Left lung (tissue), 4 donors: ENCODE measurements at regions not wholly inside any gene's neighbourhood (a gene's known extent, or its start where the extent isn't known, plus 50 kb on each side); places are given as distances from the start of the nearest gene placed in this dataset.

Experiments
- ATAC-seq: fragments of 200-7000 bp; cut with Tn5 transposase; one replicate; pipeline ENCODE4 v1.9.1; 2020; ENCODE audit warnings: moderate library complexity
- DNase-seq, 4 donors: peaks; one replicate each; pipeline ENCODE4 v3.0.0-alpha.2; 2013 to 2020
- H3K27ac ChIP-seq, 2 donors: fragments of 200-600 bp; sonication (generic) in 1 of 2; one replicate each; pipeline versions ENCODE4 v1.5.0 to v1.8.0; 2020 to 2021
- H3K27me3 ChIP-seq, 2 donors: fragments of 200-600 bp; sonication (generic) in 1 of 2; one replicate each; pipeline versions ENCODE4 v1.5.0 to v1.8.0; 2020 to 2021
- H3K36me3 ChIP-seq, 2 donors: fragments of 200-600 bp; sonication (generic) in 1 of 2; one replicate each; pipeline versions ENCODE4 v1.5.0 to v1.8.0; 2020 to 2021
- H3K4me1 ChIP-seq, 2 donors: fragments of 200-600 bp; one replicate each; pipeline ENCODE4 v1.8.0; 2021
- H3K4me3 ChIP-seq, 2 donors: fragments of 200-600 bp; sonication (generic) in 1 of 2; one replicate each; pipeline versions ENCODE4 v1.5.0 to v1.8.0; 2020 to 2021; ENCODE audit warnings: mild to moderate bottlenecking in 1 of 2
- H3K9me3 ChIP-seq, 2 donors: fragments of 200-600 bp; sonication (generic) in 1 of 2; one replicate each; pipeline versions ENCODE4 v1.5.0 to v1.8.0; 2020 to 2021
- intact Hi-C, 2 donors: fragments of 100-400 bp; cut with DNase I; formaldehyde crosslinking; loops; one replicate each; pipeline versions ENCODE4 v1.11.2 to v1.14.2; 2022
- TF ChIP-seq, protein P1 (sequence below), 2 donors: fragments of 200-600 bp; sonication (generic) in 1 of 2; IDR thresholded peaks; one replicate each; pipeline versions ENCODE4 v1.5.0 to v1.8.0; 2021; ENCODE audit warnings: antibody characterized with exemption in 2 of 2
- donor health status: DM: no; HTN: yes; CAD: no.
- donor health status: DM: no; HTN: no; CAD: no.

DNA sequence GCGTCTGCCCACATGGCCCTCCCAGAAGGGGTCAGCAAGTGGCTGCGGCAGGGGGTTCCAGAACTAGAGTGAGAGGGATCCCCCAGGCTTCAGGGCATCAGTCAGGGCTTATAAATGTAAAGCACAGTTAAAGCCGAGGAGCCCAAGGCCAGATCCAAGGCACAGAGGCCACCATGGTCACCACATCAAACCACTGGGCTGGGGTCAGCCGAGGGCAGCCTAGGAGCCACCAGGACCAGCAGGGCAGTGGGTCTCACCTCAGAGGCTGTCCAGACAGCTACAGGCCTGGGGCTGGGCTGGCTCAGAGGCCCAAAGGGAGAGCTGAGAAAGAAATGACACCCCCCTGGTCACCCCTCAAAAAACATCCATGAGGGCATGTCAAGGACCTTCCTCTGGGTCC lies 188.5 kb downstream of the INHBB start:
- H3K4me3 ChIP-seq = no peak overlapping the region
- peaks cover 0 to 3% of the 10 kb centered on the region in 2 donors for H3K9me3 ChIP-seq
- TF ChIP-seq, protein P1, sequence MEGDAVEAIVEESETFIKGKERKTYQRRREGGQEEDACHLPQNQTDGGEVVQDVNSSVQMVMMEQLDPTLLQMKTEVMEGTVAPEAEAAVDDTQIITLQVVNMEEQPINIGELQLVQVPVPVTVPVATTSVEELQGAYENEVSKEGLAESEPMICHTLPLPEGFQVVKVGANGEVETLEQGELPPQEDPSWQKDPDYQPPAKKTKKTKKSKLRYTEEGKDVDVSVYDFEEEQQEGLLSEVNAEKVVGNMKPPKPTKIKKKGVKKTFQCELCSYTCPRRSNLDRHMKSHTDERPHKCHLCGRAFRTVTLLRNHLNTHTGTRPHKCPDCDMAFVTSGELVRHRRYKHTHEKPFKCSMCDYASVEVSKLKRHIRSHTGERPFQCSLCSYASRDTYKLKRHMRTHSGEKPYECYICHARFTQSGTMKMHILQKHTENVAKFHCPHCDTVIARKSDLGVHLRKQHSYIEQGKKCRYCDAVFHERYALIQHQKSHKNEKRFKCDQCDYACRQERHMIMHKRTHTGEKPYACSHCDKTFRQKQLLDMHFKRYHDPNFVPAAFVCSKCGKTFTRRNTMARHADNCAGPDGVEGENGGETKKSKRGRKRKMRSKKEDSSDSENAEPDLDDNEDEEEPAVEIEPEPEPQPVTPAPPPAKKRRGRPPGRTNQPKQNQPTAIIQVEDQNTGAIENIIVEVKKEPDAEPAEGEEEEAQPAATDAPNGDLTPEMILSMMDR (IDR thresholded peaks at IDR 0.05) = no peak
- H3K36me3 ChIP-seq = no peaks in the 10 kb centered on the region
- DNase-seq (no peak), ATAC-seq (no peak)
- no peak overlapping the region for H3K27ac ChIP-seq
- no peaks in the 10 kb centered on the region for H3K4me1 ChIP-seq
- intact Hi-C loops = no loop called here
- no peaks in the 10 kb centered on the region for H3K27me3 ChIP-seq

DNA sequence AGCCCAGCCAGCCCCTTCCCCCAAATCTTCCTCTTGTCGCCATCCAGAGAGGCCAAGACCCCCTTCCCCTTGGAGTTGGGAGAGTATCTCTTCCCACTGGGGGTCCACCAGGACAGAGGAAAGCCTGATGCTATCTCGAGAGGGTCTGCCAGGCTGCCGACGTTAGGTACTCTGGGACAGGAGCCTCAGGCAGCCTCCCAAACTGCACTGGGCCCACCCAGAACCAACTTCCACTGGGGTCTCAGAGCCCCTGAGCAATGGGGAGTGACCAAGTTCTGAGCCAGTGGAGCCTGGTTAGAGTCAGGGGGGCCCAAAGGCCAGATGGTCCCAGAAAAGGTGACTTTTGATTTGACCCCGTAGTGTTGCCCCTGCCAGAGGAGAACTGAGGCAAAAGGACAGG lies 189.1 kb downstream of the INHBB start:
- DNase-seq = no peak
- Histone ChIP-seq H3K4me1 (peaks cover 0 to 2% of the 10 kb centered on the region in 2 donors), H3K36me3 (no peaks in the 10 kb centered on the region), H3K27me3 (no peaks in the 10 kb centered on the region), H3K27ac (no peak overlapping the region), H3K9me3 (peaks cover 0 to 3% of the 10 kb centered on the region in 2 donors), H3K4me3 (no peak overlapping the region)
- ATAC-seq = no peak
- intact Hi-C loops = no loop called here
- TF ChIP-seq, protein P1 (IDR thresholded peaks at IDR 0.05) = no peak

DNA sequence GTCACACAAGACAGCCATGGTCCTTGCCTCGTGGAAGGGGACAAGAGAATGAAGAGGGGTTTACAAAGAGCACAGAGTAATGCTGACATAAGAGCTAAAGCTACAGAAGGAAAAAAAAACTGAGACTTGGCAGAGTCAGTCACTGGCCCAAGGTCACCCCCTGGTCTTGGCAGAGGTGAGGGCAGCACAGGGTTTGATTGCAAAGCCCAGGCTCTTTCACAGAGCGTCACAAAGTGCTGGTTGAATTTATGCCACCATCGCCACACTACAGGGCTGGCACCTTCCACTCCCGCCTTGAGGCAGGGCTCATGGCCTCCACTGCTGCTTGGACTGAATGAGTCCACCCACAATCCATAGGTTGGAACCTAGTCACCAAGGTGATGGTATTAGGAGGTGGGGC lies 190.2 kb downstream of the INHBB start:
- Histone ChIP-seq H3K4me3 (no peak overlapping the region), H3K36me3 (no peaks in the 10 kb centered on the region), H3K4me1 (peaks cover 0 to 10% of the 10 kb centered on the region in 2 donors), H3K9me3 (no peaks in the 10 kb centered on the region), H3K27ac (no peak overlapping the region), H3K27me3 (no peaks in the 10 kb centered on the region)
- ATAC-seq (no peak), DNase-seq (no peak)
- intact Hi-C loops = no loop called here
- TF ChIP-seq, protein P1 (IDR thresholded peaks at IDR 0.05) = no peak

DNA sequence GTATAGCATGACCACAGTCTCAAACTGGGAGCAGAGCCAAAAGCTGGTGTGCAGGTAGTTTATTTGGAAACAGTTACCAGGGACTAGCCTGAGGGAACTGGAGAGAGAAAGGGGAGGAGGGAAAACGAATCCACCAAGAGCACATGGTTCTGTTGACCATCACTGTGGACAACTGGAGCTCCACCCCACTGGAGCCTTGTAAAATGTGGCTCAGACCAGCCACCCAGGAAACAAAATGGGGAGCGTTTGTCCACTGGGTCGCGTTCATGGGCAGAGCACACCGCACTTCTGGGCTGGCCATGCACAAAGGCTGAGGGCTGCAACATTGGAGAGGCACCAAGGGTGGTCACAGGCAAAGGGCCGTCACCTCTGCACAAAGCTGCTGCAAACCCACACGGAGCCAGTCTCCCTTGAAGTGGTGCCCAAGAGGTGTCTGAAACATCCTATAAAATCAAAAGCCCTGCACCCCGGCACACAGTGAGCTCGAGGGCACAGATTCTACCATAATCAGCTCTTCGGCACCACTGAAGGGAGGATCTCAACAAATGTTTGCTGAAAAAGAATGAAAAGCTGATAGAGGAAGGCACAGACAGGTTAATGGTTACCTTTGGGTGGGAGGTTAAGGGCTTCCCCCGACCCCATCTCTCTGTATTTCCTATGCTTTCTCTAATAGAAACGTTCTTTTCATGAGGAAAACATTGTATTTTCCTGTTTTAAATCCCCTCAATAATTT lies 192.9 kb downstream of the INHBB start:
- no peaks in the 10 kb centered on the region for H3K36me3 ChIP-seq
- H3K27me3 ChIP-seq = no peaks in the 10 kb centered on the region
- H3K4me3 ChIP-seq = no peak overlapping the region
- H3K9me3 ChIP-seq = no peaks in the 10 kb centered on the region
- no peak for ATAC-seq
- intact Hi-C loops = no loop called here
- H3K4me1 ChIP-seq = peaks cover 0 to 10% of the 10 kb centered on the region in 2 donors
- TF ChIP-seq, protein P1 (IDR thresholded peaks at IDR 0.05) = no peak
- DNase-seq = no peak
- H3K27ac ChIP-seq = no peak overlapping the region

DNA sequence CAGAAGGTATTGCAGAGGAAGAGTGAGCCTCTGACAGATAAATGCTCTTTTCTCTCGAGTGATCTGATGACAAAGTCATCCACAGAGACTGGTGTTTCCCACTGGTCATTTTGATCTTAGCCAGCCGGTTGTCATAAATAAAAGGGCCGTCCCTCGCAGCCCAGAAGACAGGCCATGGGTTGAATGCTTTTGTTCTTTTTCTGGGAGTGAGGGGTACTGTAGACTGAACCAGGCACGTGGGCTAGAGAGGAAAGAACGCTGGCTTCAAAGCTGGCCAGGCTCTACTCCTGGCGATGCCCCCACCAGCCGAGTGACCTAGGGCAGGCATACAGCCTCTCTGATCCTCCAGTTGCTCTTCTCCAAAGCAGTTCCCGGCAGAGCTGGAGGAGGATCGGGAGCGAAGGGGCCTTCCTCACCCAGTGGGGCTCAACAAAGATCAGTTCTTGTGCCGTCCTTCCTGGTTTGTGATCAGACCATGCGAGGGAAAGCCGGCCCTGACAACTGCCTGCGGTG lies 193.5 kb downstream of the INHBB start:
- H3K27ac ChIP-seq = no peak overlapping the region
- TF ChIP-seq, protein P1 (IDR thresholded peaks at IDR 0.05) = no peak
- ATAC-seq (no peak), DNase-seq (no peak)
- no peak overlapping the region for H3K4me3 ChIP-seq
- peaks cover 0 to 10% of the 10 kb centered on the region in 2 donors for H3K4me1 ChIP-seq
- H3K27me3 ChIP-seq = no peaks in the 10 kb centered on the region
- H3K36me3 ChIP-seq = no peaks in the 10 kb centered on the region
- intact Hi-C loops = no loop called here
- H3K9me3 ChIP-seq = no peaks in the 10 kb centered on the region
